ENCODE measurements at regions not wholly inside any gene's neighbourhood (a gene's known extent, or its start where the extent isn't known, plus 50 kb on each side); places are given as distances from the start of the nearest gene placed in this dataset.

- TF ChIP-seq CTCF (IDR thresholded peaks at IDR 0.05) = no peak
- TF ChIP-seq POLR2A (IDR thresholded peaks at IDR 0.05) = no peak
- TF ChIP-seq POLR2AphosphoS5 (IDR thresholded peaks at IDR 0.05) = no peak
Measured at GRCh38 chr12:23210573-23210972, 585.6 kb downstream of the ETNK1 start.
